PFSK-1 (cell line): ENCODE measurements at regions not wholly inside any gene's neighbourhood (a gene's known extent, or its start where the extent isn't known, plus 50 kb on each side); places are given as distances from the start of the nearest gene placed in this dataset.

Experiments
- FOXP2 ChIP-seq: optimal IDR thresholded peaks from 2 replicates; pipeline ENCODE3; 2011; ENCODE audit warnings: borderline replicate concordance, control low read depth, inconsistent platforms; ENCODE audit not compliant: insufficient read depth; ENCODE audit errors: extremely low read length, extremely low read depth
- POLR2AphosphoS5 ChIP-seq: IDR thresholded peaks from 2 replicates; pipeline ENCODE4 v1.6.1; 2012; ENCODE audit warnings: low read depth, mild to moderate bottlenecking, control low read depth, low read length, moderate library complexity
- SIN3A ChIP-seq: IDR thresholded peaks from 2 replicates; pipeline ENCODE4 v1.6.1; 2012; ENCODE audit warnings: mild to moderate bottlenecking, low read length, moderate library complexity, borderline replicate concordance; ENCODE audit not compliant: insufficient read depth
- TAF1 ChIP-seq: IDR thresholded peaks from 2 replicates; pipeline ENCODE4 v1.6.1; 2012; ENCODE audit warnings: low read length, control low read depth, borderline replicate concordance; ENCODE audit not compliant: insufficient read depth
- TF ChIP-seq, protein P1 (sequence below), 2 experiments: IDR thresholded peaks; 2 replicates each; pipeline versions ENCODE4 v1.6.1 to v1.8.0; 2011 to 2012; ENCODE audit warnings: low read depth in 2 of 2, low read length in 2 of 2, control low read depth in 1 of 2, inconsistent platforms in 1 of 2, mild to moderate bottlenecking in 1 of 2, moderate library complexity in 1 of 2; ENCODE audit not compliant: insufficient read depth in 1 of 2

GRCh38 chr6:78025502-78025901 is 372.7 kb downstream of the MEI4 start:
- TF ChIP-seq FOXP2 (no peak), POLR2AphosphoS5 (no peak), TAF1 (no peak), SIN3A (no peak)
- TF ChIP-seq, protein P1, sequence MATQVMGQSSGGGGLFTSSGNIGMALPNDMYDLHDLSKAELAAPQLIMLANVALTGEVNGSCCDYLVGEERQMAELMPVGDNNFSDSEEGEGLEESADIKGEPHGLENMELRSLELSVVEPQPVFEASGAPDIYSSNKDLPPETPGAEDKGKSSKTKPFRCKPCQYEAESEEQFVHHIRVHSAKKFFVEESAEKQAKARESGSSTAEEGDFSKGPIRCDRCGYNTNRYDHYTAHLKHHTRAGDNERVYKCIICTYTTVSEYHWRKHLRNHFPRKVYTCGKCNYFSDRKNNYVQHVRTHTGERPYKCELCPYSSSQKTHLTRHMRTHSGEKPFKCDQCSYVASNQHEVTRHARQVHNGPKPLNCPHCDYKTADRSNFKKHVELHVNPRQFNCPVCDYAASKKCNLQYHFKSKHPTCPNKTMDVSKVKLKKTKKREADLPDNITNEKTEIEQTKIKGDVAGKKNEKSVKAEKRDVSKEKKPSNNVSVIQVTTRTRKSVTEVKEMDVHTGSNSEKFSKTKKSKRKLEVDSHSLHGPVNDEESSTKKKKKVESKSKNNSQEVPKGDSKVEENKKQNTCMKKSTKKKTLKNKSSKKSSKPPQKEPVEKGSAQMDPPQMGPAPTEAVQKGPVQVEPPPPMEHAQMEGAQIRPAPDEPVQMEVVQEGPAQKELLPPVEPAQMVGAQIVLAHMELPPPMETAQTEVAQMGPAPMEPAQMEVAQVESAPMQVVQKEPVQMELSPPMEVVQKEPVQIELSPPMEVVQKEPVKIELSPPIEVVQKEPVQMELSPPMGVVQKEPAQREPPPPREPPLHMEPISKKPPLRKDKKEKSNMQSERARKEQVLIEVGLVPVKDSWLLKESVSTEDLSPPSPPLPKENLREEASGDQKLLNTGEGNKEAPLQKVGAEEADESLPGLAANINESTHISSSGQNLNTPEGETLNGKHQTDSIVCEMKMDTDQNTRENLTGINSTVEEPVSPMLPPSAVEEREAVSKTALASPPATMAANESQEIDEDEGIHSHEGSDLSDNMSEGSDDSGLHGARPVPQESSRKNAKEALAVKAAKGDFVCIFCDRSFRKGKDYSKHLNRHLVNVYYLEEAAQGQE (IDR thresholded peaks at IDR 0.05; ENCODE audit: insufficient read depth in 1 of 2, low read depth in 2 of 2, low read length in 2 of 2): no peak

DNA sequence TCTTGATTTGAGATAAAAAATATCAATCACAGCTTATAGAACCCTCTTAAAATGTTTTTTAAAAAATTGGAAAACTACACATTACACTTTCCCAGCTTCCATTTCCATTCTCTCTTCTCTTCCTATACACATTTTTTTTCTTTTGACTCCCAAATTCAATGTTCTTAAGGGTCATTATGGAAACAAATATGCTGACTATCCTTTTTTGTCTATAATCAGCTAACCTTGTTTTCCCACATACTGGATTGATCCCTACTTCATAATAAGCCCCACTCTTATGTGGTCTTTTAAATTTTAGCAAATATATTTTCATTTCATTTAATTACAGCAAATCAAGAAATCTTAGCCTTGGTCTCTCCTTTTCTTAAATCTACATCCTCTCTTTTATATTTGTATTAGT is 378.4 kb downstream of the MEI4 start:
- no peak for TF ChIP-seq FOXP2
- TF ChIP-seq SIN3A: no peak
- TF ChIP-seq, protein P1 (IDR thresholded peaks at IDR 0.05; ENCODE audit: insufficient read depth in 1 of 2, low read depth in 2 of 2, low read length in 2 of 2): no peak
- TF ChIP-seq TAF1: no peak
- no peak for TF ChIP-seq POLR2AphosphoS5

DNA sequence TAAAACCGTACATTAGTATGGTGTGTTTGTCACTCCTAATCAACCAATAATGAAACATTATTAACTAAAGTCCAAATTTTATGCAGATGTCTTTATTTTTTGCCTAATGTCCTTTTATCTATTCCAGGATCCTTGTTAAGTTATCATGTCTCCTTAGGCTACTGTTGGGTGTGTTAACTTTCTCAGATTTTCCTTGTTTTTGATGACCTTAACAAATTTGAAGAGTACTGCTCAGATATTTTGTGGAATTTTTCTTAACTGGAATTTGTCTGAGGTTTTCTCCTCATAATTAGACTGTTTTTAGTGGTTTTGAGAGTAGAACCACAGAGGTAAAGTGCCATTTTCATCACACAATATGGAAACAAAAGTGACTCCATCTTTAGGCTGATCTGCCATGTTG is 406.3 kb downstream of the MEI4 start:
- TF ChIP-seq FOXP2: no peak

- TF ChIP-seq POLR2AphosphoS5 (no peak), TAF1 (no peak), SIN3A (no peak), FOXP2 (no peak)
- TF ChIP-seq, protein P1 (IDR thresholded peaks at IDR 0.05; ENCODE audit: insufficient read depth in 1 of 2, low read depth in 2 of 2, low read length in 2 of 2): no peak
Measured at GRCh38 chr6:78062993-78063392, 410.2 kb downstream of the MEI4 start.

DNA sequence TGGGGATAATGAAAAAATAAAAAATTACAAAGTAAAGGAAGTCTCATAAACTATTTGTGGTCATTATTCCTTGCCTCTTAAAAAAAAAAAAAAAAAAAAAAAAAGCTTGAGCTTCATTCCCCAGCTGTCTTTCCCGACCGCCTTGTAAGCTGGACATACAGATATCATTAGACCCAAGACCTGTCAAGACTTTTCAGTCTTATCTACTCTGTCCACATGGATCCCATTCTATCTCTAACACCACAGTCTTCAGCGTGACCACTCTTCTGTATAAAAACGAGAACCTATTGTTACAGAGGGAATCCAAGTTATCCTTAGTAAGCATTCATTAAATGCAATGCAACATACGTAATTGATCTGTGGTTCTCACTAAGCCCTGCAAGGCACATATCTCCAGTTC is 423.5 kb downstream of the MEI4 start:
- TF ChIP-seq SIN3A: no peak
- no peak for TF ChIP-seq TAF1
- no peak for TF ChIP-seq POLR2AphosphoS5
- no peak for TF ChIP-seq FOXP2
- TF ChIP-seq, protein P1 (IDR thresholded peaks at IDR 0.05; ENCODE audit: insufficient read depth in 1 of 2, low read depth in 2 of 2, low read length in 2 of 2): no peak

DNA sequence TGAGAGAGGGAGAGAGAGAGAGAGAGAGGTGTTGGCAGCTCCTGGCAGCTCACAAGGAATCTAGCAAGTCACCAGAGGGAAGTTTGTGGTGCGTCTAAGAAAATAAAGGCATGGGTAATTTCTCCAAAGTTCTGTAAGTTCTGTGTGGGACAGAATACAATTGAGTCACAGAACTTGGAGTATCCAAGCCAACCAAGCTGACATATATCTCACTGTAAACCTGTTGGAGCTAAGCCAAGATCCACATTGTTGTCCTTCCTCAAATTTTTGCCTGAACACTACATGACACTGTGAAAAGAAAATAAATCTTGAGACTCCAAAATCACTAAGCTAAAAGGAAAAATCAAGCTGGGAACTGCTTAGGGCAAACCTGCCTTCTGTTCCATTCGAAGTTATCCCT is 436.7 kb downstream of the MEI4 start:
- TF ChIP-seq TAF1 (no peak), FOXP2 (no peak), SIN3A (no peak), POLR2AphosphoS5 (no peak)
- TF ChIP-seq, protein P1 (IDR thresholded peaks at IDR 0.05; ENCODE audit: insufficient read depth in 1 of 2, low read depth in 2 of 2, low read length in 2 of 2): no peak
